ENCODE measurements at regions not wholly inside any gene's neighbourhood (a gene's known extent, or its start where the extent isn't known, plus 50 kb on each side); places are given as distances from the start of the nearest gene placed in this dataset.

DNA sequence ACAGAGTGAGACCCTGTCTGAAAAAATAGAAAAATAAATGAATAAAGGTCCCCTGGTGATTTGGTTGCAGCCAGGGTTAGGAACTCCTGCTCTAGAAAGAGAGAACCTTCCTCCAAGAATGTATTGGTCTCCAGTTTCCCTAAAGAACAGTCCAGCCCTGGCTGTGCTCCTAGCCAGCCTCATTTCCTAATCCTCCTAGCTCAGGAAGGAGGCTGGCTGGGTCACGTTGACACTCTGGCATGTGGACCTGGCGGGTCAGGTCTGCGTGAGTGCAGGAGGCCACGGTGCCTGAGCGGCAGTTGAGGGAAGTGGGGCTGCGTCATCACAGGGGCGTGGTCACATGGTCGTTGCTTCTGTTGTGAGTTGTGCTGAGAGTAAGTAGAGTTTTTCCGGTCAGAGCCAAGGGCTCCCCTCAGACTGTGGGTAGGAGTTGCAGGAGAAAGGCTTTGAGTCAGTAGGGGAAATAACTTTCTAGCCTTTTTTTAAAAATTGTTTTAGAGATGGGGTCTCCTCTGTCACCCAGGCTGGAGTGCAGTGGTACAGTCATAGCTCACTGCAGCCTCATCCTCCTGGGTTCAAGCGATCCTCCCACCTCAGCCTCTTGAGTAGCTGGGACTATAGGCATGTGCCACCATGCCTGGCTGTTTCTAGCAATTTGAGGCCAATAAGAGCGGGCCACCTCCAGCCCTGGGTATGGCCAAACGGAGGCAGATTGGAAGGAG, 194.0 kb upstream of the CIBAR2 start:
- H3K4me3 ChIP-seq (ENCODE audit: low read depth, poor library complexity, severe bottlenecking) = no peak overlapping the region
- WGBS, 2 donors = 33 to 38% methylated on average over 12 of the region's 12 CpGs
- intact Hi-C loops (cut with DNase I; ENCODE audit: low total_unique reads) = loop anchor here (10.0 kb wide), 1 partner anchor 309 kb away; the partner anchor contains the start of gene GSE1
- TF ChIP-seq POLR2A (IDR thresholded peaks at IDR 0.05) = no peak
- TF ChIP-seq, protein P1, sequence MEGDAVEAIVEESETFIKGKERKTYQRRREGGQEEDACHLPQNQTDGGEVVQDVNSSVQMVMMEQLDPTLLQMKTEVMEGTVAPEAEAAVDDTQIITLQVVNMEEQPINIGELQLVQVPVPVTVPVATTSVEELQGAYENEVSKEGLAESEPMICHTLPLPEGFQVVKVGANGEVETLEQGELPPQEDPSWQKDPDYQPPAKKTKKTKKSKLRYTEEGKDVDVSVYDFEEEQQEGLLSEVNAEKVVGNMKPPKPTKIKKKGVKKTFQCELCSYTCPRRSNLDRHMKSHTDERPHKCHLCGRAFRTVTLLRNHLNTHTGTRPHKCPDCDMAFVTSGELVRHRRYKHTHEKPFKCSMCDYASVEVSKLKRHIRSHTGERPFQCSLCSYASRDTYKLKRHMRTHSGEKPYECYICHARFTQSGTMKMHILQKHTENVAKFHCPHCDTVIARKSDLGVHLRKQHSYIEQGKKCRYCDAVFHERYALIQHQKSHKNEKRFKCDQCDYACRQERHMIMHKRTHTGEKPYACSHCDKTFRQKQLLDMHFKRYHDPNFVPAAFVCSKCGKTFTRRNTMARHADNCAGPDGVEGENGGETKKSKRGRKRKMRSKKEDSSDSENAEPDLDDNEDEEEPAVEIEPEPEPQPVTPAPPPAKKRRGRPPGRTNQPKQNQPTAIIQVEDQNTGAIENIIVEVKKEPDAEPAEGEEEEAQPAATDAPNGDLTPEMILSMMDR (IDR thresholded peaks at IDR 0.05) = no peak
- peak; percentile 88 to 97 for DNase-seq (ENCODE audit: low spot score in 2 of 2)

DNA sequence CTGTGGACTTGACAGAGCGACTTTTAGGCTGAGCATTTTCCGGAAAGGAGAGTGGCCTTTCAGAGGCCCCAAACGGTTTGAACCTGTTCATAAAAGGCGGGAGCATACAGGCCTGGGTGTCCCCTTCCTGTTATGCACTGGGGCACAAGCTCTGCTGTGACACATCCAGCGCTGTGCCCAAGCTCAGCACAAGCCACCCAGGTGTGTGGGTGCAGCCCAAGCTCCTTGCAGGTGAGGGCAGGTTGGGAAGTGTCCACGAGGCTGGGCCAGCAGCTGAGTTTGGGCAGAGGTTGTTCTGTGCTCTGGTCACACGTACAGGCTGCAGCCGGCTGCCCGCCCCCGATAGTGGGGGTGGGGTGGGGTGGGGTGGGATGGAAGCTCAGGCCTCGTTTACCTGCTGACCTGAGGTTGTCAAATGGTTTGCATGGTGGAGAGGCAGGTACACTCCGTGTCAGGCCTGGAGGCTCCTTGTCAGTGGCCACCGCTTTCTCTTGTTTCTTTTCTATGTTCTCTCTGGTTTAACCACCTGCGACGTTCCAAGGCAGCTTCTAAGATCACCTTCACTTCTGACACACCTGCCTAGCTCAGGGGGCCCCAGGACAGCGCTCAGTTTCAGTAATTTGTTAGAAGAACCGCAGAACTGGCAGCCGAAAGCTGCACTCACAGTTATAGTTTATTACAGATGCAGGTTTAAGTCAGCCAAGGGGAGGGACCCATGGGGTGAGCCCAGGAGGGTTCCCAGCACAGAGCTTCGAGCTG, 194.7 kb upstream of the CIBAR2 start:
- TF ChIP-seq POLR2A (IDR thresholded peaks at IDR 0.05) = no peak
- TF ChIP-seq, protein P1 (IDR thresholded peaks at IDR 0.05) = no peak
- intact Hi-C loops (cut with DNase I; ENCODE audit: low total_unique reads) = loop anchor here (10.0 kb wide), 1 partner anchor 308 kb away; the partner anchor contains the start of gene GSE1
- no peak for DNase-seq (ENCODE audit: low spot score in 2 of 2)

DNA sequence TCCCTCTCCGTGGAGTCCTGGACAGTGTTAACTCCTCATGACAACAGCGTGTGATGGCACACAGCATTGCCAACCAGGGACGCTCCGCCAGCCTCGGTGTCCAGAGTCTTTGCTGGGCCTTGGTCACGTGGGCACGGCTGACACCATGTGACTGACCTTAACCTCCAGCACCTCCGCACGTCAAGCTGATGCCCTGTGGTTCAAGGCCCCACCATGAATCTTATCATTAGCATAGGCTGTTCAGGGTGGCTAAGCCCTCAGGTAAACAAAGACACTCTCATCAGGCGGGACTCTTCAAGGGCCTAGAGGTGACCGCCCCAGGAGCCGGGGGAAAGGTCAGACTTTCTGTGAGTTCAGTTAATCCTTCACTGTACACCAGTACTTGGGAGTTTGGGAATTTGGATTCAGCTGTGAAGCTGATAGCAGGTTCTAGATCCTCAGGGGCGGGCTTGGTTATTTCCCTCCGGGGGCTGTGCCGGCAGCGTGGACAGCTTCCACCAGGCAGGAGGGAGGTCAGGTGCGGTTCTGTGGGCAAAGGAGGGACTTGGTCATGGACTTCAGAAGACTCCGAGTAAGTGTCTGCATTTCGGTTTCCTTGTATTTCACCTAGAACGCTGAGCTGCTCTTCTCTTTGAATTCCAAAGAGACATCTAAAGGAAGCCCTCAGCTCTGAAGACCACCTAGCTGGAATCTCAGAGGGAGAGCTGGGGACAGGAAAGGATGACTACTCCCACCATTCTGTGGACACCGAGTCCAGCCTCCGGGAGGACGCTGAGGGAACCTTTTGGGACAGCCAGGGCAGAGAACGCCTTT, 195.5 kb upstream of the CIBAR2 start:
- no peak for DNase-seq (ENCODE audit: low spot score in 2 of 2)
- H3K4me3 ChIP-seq (ENCODE audit: low read depth, poor library complexity, severe bottlenecking) = no peak overlapping the region
- TF ChIP-seq POLR2A (IDR thresholded peaks at IDR 0.05) = no peak
- TF ChIP-seq, protein P1 (IDR thresholded peaks at IDR 0.05) = peak in 1 of 3 donors; percentile 49
- WGBS, 2 donors = 82 to 86% methylated on average over 20 to 24 of the region's 24 CpGs
- intact Hi-C loops (cut with DNase I; ENCODE audit: low total_unique reads) = loop anchor here (10.0 kb wide), 1 partner anchor 307 kb away; the partner anchor contains the start of gene GSE1

More for the DNA sequence above, 194.7 kb upstream of the CIBAR2 start:
- 71 to 76% methylated on average over 18 to 19 of the region's 19 CpGs for whole genome bisulfite sequencing, 2 donors
- no peak overlapping the region for H3K4me3 ChIP-seq (ENCODE audit: low read depth, poor library complexity, severe bottlenecking)

DNA sequence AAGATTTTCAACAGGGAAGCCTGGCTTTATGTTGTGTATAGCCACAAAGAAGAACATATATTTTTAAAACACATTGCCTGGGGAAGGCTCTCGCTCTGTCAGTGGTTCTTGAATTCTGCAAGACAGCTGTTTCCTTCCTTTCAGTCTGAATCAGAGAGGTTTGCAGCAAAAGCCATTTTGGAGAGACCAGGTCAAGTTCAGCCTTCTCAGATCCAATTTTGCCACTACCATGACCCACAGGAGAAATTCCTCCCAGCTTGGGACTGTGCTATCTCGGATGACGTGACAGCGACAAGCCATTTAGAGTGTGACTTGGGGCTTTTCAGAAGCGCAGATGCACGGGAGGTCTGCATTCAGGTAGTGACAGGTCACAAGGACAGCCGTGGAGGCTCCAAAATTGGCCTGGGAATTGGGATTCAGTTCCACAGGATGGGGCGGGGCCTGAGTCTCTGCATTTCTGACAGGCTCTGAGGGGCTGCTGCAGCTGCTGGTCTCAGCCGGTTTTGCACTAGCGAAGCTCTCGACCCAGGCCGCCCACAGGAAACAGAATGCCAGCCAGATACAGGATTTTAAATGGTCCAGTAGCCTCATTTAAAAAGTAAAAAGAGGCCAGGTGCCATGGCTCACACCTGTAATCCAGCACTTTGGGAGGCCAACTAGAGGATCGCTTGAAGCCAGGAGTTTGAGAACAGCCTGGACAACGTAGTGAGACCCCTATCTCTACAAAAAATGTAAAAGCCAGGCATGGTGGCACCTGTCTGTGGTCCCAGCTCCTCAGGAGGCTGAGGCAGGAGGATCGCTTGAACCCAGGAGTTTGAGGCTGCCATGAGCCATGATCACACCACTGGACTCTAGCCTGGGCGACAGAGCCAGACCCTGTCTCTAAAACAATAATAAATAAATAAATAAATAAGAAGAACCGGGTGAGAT, 196.6 kb upstream of the CIBAR2 start:
- DNase-seq (ENCODE audit: low spot score in 2 of 2) = no peak
- TF ChIP-seq, protein P1 (IDR thresholded peaks at IDR 0.05) = no peak
- no peak for TF ChIP-seq POLR2A (IDR thresholded peaks at IDR 0.05)
- 86 to 94% methylated on average over 13 to 17 of the region's 17 CpGs for WGBS, 2 donors
- no peak overlapping the region for H3K4me3 ChIP-seq (ENCODE audit: low read depth, poor library complexity, severe bottlenecking)
- intact Hi-C loops (cut with DNase I; ENCODE audit: low total_unique reads) = loop anchor here (10.0 kb wide), 1 partner anchor 306 kb away; the partner anchor contains the start of gene GSE1

Measured in lower leg skin (tissue), 4 donors.